ENCODE measurements at regions not wholly inside any gene's neighbourhood (a gene's known extent, or its start where the extent isn't known, plus 50 kb on each side); places are given as distances from the start of the nearest gene placed in this dataset.

DNA sequence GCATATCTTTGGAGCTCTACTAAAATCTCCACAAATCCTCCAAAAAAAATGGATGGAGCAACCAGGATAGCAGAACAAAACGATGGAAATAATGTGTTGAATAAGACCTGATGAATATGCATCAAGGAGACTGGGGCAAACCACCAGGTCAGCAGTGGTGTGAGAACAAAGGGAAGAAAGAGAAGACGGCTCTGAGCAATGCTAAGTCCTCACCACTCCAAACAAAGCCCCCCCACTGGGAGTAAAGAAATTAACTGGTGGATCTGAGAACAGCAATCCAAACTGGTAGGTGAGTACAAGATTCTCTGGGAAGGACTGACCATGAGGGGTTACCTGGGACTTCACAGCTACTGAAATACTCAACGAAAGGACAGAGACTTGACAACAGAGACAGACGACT lies 977.3 kb downstream of the TBL1XR1 start:
- Histone ChIP-seq H3K27me3 (ENCODE audit: control insufficient read depth in 2 of 2, insufficient read depth in 2 of 2, low read length in 2 of 2) (no peaks in the 10 kb centered on the region), H4K20me1 (replicated peaks; ENCODE audit: control insufficient read depth, insufficient read depth, low read length) (no peaks in the 10 kb centered on the region), H3K4me1 (replicated peaks in 1 of 2; ENCODE audit: control insufficient read depth in 2 of 2, insufficient read depth in 2 of 2, low read length in 2 of 2) (no peaks in the 10 kb centered on the region), H3K4me3 (no peak overlapping the region), H2AFZ (ENCODE audit: low read depth, low read length) (no peak overlapping the region), H3K9me1 (ENCODE audit: control insufficient read depth, insufficient read depth, low read length) (no peaks in the 10 kb centered on the region), H3K36me3 (ENCODE audit: control insufficient read depth, insufficient read depth, low read length) (no peaks in the 10 kb centered on the region), H3K27ac (ENCODE audit: extremely low read depth, low read depth, low read length) (no peak overlapping the region), H3K79me2 (ENCODE audit: control insufficient read depth, insufficient read depth, low read length) (no peaks in the 10 kb centered on the region), H3K9me3 (replicated peaks; ENCODE audit: control insufficient read depth, insufficient read depth, low read depth, low read length) (no peaks in the 10 kb centered on the region; the same call in 1 of the 2 replicates), H3K4me2 (ENCODE audit: insufficient read depth, low read length) (no peak overlapping the region), H3K9ac (ENCODE audit: insufficient read depth in 1 of 2, low read depth in 2 of 2, low read length in 2 of 2) (no peak overlapping the region)
- no peak for DNase-seq (ENCODE audit: extremely low read depth in 1 of 4, low spot score in 3 of 4)
- CTCF ChIA-PET (ENCODE audit: low intra/inter-chr PET ratio) = no interaction called here
- TF ChIP-seq CTBP1 (IDR thresholded peaks at IDR 0.05; ENCODE audit: borderline replicate concordance) (no peak), NR1H2 (CRISPR knock-in tag; IDR thresholded peaks at IDR 0.05) (no peak), CBX8 (IDR thresholded peaks at IDR 0.05; ENCODE audit: borderline replicate concordance, extremely low read depth, low read depth, low read length, poor library complexity, severe bottlenecking) (no peak), HMGN3 (IDR thresholded peaks at IDR 0.05; ENCODE audit: borderline replicate concordance, extremely low read depth, insufficient read length, low read depth, low read length) (no peak)
- TF ChIP-seq, protein P1, sequence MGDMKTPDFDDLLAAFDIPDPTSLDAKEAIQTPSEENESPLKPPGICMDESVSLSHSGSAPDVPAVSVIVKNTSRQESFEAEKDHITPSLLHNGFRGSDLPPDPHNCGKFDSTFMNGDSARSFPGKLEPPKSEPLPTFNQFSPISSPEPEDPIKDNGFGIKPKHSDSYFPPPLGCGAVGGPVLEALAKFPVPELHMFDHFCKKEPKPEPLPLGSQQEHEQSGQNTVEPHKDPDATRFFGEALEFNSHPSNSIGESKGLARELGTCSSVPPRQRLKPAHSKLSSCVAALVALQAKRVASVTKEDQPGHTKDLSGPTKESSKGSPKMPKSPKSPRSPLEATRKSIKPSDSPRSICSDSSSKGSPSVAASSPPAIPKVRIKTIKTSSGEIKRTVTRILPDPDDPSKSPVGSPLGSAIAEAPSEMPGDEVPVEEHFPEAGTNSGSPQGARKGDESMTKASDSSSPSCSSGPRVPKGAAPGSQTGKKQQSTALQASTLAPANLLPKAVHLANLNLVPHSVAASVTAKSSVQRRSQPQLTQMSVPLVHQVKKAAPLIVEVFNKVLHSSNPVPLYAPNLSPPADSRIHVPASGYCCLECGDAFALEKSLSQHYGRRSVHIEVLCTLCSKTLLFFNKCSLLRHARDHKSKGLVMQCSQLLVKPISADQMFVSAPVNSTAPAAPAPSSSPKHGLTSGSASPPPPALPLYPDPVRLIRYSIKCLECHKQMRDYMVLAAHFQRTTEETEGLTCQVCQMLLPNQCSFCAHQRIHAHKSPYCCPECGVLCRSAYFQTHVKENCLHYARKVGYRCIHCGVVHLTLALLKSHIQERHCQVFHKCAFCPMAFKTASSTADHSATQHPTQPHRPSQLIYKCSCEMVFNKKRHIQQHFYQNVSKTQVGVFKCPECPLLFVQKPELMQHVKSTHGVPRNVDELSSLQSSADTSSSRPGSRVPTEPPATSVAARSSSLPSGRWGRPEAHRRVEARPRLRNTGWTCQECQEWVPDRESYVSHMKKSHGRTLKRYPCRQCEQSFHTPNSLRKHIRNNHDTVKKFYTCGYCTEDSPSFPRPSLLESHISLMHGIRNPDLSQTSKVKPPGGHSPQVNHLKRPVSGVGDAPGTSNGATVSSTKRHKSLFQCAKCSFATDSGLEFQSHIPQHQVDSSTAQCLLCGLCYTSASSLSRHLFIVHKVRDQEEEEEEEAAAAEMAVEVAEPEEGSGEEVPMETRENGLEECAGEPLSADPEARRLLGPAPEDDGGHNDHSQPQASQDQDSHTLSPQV (IDR thresholded peaks at IDR 0.05) = no peak
- POLR2A ChIA-PET = no interaction called here
- in situ Hi-C loops (cut with MboI) (no loop called here), intact Hi-C loops (cut with micrococcal nuclease) (no loop called here)
- no peak for ATAC-seq
- no TSS peak for BruUV-seq (replicated peaks)
- WGBS (ENCODE audit: insufficient coverage, low coverage, missing lambda C conversion rate) = 0% methylated on average over 3 of the region's 4 CpGs
- no peak for FAIRE-seq

All from K562 (cell line).